RWPE1 (cell line): ENCODE measurements at regions not wholly inside any gene's neighbourhood (a gene's known extent, or its start where the extent isn't known, plus 50 kb on each side); places are given as distances from the start of the nearest gene placed in this dataset.
"Not testable (repeated sequence)": the region's sequence is repeated elsewhere in the genome, so short reads cannot be mapped to it uniquely, and the experiment has no call there.

Source experiments
- CTCF ChIA-PET: fragments of 350-600 bp; sonication (Branson Sonifier 250); formaldehyde crosslinking; extraction: SDS; loops from one replicate; lab custom pipeline; 2021; lab: Yijun Ruan, JAX
- POLR2A ChIA-PET: fragments of 400-600 bp; formaldehyde crosslinking; extraction: SDS; loops from one replicate; lab custom pipeline; 2020; ENCODE audit warnings: antibody characterized with exemption; ENCODE audit not compliant: low non-redundant PET; lab: Yijun Ruan, JAX
- DNase-seq: peaks from one replicate; pipeline ENCODE4 v3.0.0; 2012; ENCODE audit warnings: low spot score
- H3K27ac ChIP-seq: fragments of 450-650 bp; 2 replicates; pipeline ENCODE4 v1.5.1; 2017
- CTCF ChIP-seq: fragments of 450-650 bp; conservative IDR thresholded peaks from 2 replicates; pipeline ENCODE4 v1.5.1; 2017; ENCODE audit warnings: low read depth, mild to moderate bottlenecking

DNA sequence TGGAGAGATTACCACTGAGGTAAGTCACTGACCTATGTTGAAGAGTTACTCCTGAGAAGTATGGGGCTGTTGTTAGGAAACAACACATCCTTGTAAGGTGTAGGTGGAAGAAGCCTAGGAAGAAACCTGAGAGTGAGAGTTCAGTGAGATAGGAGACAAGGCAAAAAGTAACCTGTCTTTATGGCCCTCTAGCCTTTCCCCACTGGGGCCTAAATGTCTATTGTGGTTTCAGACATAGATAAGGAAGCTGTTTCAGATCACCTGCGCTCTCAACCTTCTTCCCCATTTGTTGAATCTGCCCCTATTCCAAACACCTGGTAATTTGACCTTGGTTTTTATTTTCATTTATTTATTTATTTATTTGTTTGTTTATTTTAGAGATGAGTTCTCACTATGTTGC lies 397.1 kb upstream of the RORB start:
- H3K27ac ChIP-seq, result no peak overlapping the region
- ChIA-PET POLR2A (no interaction called here), CTCF (interaction anchor here (0.6 kb wide), 2 partner anchors 24 to 342 kb away, joined by 3 to 4 read pairs; no protein-coding TSS in a partner anchor)
- TF ChIP-seq CTCF, result no peak
- DNase-seq, result no peak

GRCh38 chr9:74102148-74102547 lies 395.0 kb upstream of the RORB start:
- ChIA-PET POLR2A (interaction anchor here (0.6 kb wide), 1 partner anchor 8 kb away, joined by 15 read pairs; no protein-coding TSS in a partner anchor), CTCF (interaction anchor here (0.7 kb wide), 1 partner anchor 1219 kb away, joined by 3 read pairs; no protein-coding TSS in a partner anchor)
- not testable (repeated sequence) for DNase-seq

GRCh38 chr9:74102702-74103101 lies 394.4 kb upstream of the RORB start:
- TF ChIP-seq CTCF, result no peak
- POLR2A ChIA-PET, result interaction anchor here (0.6 kb wide), 1 partner anchor 9 kb away, joined by 15 read pairs; no protein-coding TSS in a partner anchor
- CTCF ChIA-PET, result interaction anchor here (0.7 kb wide), 1 partner anchor 1219 kb away, joined by 3 read pairs; no protein-coding TSS in a partner anchor
- DNase-seq, result no peak
- no peak overlapping the region for H3K27ac ChIP-seq

More at GRCh38 chr9:74102148-74102547, 395.0 kb upstream of the RORB start:
- not testable (repeated sequence) for H3K27ac ChIP-seq

GRCh38 chr9:74107692-74108091 lies 389.4 kb upstream of the RORB start:
- no peak for TF ChIP-seq CTCF
- DNase-seq, result no peak
- ChIA-PET POLR2A (no interaction called here), CTCF (interaction anchor here (0.6 to 0.7 kb wide), 2 partner anchors 377 to 1121 kb away, joined by 3 read pairs; no protein-coding TSS in a partner anchor)
- no peak overlapping the region for H3K27ac ChIP-seq

- ChIA-PET POLR2A (no interaction called here), CTCF (no interaction called here)
- DNase-seq, result no peak
Observed at GRCh38 chr9:74115976-74116375, 381.2 kb upstream of the RORB start.

GRCh38 chr9:74117151-74117550 lies 380.0 kb upstream of the RORB start:
- ChIA-PET CTCF (no interaction called here), POLR2A (no interaction called here)
- no peak for TF ChIP-seq CTCF
- no peak for DNase-seq
- no peak overlapping the region for H3K27ac ChIP-seq

More at GRCh38 chr9:74115976-74116375, 381.2 kb upstream of the RORB start:
- no peak for TF ChIP-seq CTCF
- H3K27ac ChIP-seq, result no peak overlapping the region

DNA sequence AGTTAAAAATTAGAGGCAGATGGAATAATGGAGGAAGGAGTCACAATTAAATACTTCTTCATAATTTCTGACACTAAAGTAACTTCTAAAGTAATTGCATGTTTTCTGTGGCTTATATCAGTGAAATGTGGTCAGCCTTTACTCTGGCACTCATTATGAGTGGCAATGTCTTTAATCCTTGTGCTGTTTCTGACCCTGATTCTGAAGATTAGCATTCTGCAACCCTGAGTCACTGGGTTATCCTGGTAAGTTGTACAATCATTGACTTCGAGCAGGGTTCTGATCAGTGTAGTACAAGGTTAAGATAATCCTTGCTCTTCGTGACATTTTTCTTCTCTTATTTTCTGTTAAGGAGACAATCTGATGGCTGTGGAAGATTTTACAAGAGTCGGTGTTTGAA lies 379.4 kb upstream of the RORB start:
- POLR2A ChIA-PET, result no interaction called here
- H3K27ac ChIP-seq, result no peak overlapping the region
- no peak for TF ChIP-seq CTCF
- DNase-seq, result no peak
- CTCF ChIA-PET, result no interaction called here
